Activated effector memory CD4-positive, alpha-beta T cell treated with Interleukin-2 at 50 U/mL for 16 hours (primary cell): ENCODE measurements at regions not wholly inside any gene's neighbourhood (a gene's known extent, or its start where the extent isn't known, plus 50 kb on each side); places are given as distances from the start of the nearest gene placed in this dataset.

Experiments used
- DNase-seq: peaks from one replicate; pipeline ENCODE4 v3.0.0-alpha.2; 2020

GRCh38 chr1:59101518-59101917 lies 195.4 kb upstream of the FGGY start:
- no peak for DNase-seq

- no peak for DNase-seq
Measured at GRCh38 chr1:59103457-59103856, 193.4 kb upstream of the FGGY start.

- no peak for DNase-seq
Measured at GRCh38 chr1:59104191-59104760, 192.6 kb upstream of the FGGY start.

- DNase-seq: no peak
Measured at GRCh38 chr1:59105548-59106507, 191.1 kb upstream of the FGGY start.

- DNase-seq: no peak
Measured at GRCh38 chr1:59107516-59107915, 189.4 kb upstream of the FGGY start.

- no peak for DNase-seq
Measured at GRCh38 chr1:59107916-59108315, 189.0 kb upstream of the FGGY start.

GRCh38 chr1:59108481-59109317 lies 188.2 kb upstream of the FGGY start:
- no peak for DNase-seq

- no peak for DNase-seq
Measured at GRCh38 chr1:59110271-59110670, 186.6 kb upstream of the FGGY start.

GRCh38 chr1:59113876-59114457 lies 182.9 kb upstream of the FGGY start:
- no peak for DNase-seq

GRCh38 chr1:59115865-59116264 lies 181.0 kb upstream of the FGGY start:
- no peak for DNase-seq

GRCh38 chr1:59116920-59117542 lies 179.9 kb upstream of the FGGY start:
- DNase-seq: no peak

GRCh38 chr1:59122527-59122926 lies 174.4 kb upstream of the FGGY start:
- DNase-seq: no peak

- no peak for DNase-seq
Measured at GRCh38 chr1:59123081-59123681, 173.7 kb upstream of the FGGY start.

GRCh38 chr1:59124166-59124565 lies 172.7 kb upstream of the FGGY start:
- no peak for DNase-seq

GRCh38 chr1:59125154-59125553 lies 171.7 kb upstream of the FGGY start:
- no peak for DNase-seq

- DNase-seq: no peak
Measured at GRCh38 chr1:59125676-59126320, 171.1 kb upstream of the FGGY start.

- DNase-seq: no peak
Measured at GRCh38 chr1:59126366-59126765, 170.5 kb upstream of the FGGY start.

- DNase-seq: no peak
Measured at GRCh38 chr1:59128239-59128736, 168.6 kb upstream of the FGGY start.

GRCh38 chr1:59128784-59129227 lies 168.1 kb upstream of the FGGY start:
- no peak for DNase-seq

- DNase-seq: no peak
Measured at GRCh38 chr1:59132295-59132694, 164.6 kb upstream of the FGGY start.

- DNase-seq: no peak
Measured at GRCh38 chr1:59133997-59134396, 162.9 kb upstream of the FGGY start.
